T-helper 1 cell treated with Interleukin-12 subunit alpha and Interleukin-12 subunit beta and Interleukin-4 antibody, amounts not matched to agents 30 ng/mL and 1 ng/mL, for 36 hours (primary cell): ENCODE measurements at regions not wholly inside any gene's neighbourhood (a gene's known extent, or its start where the extent isn't known, plus 50 kb on each side); places are given as distances from the start of the nearest gene placed in this dataset.
"Not testable (repeated sequence)": the region's sequence is repeated elsewhere in the genome, so short reads cannot be mapped to it uniquely, and the experiment has no call there.

ENCODE experiments used
- intact Hi-C: fragments of 100-400 bp; cut with micrococcal nuclease; formaldehyde crosslinking; loops from one replicate; pipeline ENCODE4 v1.15.1; 2024

GRCh38 chr6:85285934-85286333 lies 163.9 kb upstream of the NT5E start:
- intact Hi-C loops: no loop called here

GRCh38 chr6:85285114-85285513 lies 164.8 kb upstream of the NT5E start:
- intact Hi-C loops: no loop called here

DNA sequence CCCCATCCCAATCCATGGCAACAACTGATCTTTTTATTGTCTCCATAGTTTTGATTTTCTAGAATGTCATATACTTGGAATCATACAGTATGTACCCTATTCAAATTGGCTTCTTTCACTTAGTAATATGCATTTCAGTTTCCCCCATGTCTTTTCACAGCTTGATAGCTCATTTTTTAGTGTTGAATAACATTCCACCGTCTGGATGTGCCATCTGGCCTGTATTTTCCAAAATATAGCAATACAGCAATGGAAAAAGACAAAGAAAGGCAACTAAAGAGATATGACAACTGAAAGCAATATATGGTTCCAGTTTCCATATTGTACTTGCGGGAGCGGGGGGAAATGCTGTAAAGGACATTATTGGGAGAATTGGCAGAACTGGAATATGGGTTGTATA lies 166.4 kb upstream of the NT5E start:
- intact Hi-C loops: no loop called here

GRCh38 chr6:85278466-85279035 lies 171.3 kb upstream of the NT5E start:
- intact Hi-C loops: no loop called here

- intact Hi-C loops: not testable (repeated sequence)
These were observed 173.9 kb upstream of the NT5E start for GRCh38 chr6:85276026-85276425.

GRCh38 chr6:85275338-85275985 lies 174.4 kb upstream of the NT5E start:
- intact Hi-C loops: no loop called here

DNA sequence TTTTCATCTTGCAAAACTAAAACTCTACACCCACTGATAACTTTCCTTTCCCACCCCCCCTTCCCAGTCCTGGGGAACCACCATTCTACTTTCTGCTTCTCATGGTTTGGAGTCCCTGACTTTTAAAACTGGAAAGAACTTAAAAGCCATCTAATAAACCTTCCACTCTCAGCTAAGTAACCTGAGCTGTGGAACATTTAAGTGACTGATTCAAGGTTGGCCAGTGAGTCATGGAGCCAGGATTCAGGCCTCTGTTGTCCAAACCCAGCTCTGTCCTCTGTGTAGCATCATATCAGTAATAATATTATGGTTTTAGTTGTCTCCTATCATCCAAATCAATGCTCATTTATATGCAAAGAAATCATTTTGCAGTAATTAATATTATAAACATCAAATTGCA lies 176.0 kb upstream of the NT5E start:
- intact Hi-C loops: no loop called here

- intact Hi-C loops: no loop called here
These were observed 176.8 kb upstream of the NT5E start for GRCh38 chr6:85273046-85273445.

DNA sequence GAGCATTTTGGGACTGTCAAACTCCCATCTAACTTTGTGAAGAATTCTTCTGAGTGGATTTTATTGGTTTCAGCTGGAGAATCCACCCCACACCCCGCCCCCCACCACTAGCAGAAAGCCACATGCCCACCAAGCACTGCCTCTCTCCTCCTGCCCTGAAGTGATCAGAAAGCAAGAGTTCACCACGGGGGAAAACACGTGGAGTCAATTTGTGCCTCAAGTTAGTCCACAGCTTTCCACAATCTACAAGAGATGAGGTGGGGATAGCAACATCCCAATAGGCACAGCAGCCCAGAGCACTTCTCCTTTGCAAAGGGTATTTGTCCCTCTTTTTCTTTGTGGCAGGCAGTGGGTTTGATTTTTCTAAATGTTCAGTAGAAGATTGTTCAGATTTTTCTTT lies 177.3 kb upstream of the NT5E start:
- intact Hi-C loops: no loop called here

GRCh38 chr6:85262621-85263020 lies 187.3 kb upstream of the NT5E start:
- intact Hi-C loops: no loop called here

- intact Hi-C loops: no loop called here
These were observed 188.6 kb upstream of the NT5E start for GRCh38 chr6:85261271-85261670.

DNA sequence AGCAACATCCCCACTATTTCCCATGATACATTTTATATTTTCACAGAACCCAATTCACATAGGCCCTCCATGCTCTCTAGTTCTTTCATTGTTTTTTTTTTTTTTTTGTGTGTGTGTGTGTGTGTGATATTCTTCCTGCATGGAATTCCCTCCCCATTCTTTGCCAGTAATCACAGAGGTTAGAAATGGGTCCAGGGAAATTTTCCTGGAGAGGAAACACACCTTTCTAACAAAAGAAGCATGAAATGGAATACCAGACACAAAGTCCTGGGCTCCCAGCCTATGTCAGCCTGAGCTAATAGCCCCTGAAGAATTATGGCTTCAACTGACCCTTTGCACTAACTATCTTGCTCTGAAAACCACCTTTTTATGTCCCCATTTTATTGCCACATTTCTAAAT lies 194.2 kb upstream of the NT5E start:
- intact Hi-C loops: no loop called here

- intact Hi-C loops: no loop called here
These were observed 197.3 kb upstream of the NT5E start for GRCh38 chr6:85252552-85252951.

GRCh38 chr6:85252085-85252484 lies 197.8 kb upstream of the NT5E start:
- intact Hi-C loops: no loop called here

DNA sequence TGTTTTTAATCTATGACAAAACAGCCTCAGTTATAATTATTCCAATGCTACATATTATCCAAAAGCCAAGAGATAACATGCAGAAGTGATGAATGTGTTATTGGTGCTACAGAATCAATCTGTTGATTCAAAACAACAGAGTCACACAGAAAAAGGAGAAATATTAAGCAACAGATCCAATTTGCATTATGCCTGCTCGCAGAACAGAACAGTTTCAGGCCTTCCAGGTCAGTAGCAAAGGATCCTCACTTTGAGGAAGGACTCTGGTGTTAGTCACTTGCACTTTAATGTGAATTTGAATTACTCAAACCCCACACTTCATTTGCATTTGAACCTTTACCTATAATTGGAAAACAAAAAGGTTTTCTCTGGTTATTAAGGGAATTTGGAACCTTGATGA lies 198.6 kb upstream of the NT5E start:
- intact Hi-C loops: no loop called here

DNA sequence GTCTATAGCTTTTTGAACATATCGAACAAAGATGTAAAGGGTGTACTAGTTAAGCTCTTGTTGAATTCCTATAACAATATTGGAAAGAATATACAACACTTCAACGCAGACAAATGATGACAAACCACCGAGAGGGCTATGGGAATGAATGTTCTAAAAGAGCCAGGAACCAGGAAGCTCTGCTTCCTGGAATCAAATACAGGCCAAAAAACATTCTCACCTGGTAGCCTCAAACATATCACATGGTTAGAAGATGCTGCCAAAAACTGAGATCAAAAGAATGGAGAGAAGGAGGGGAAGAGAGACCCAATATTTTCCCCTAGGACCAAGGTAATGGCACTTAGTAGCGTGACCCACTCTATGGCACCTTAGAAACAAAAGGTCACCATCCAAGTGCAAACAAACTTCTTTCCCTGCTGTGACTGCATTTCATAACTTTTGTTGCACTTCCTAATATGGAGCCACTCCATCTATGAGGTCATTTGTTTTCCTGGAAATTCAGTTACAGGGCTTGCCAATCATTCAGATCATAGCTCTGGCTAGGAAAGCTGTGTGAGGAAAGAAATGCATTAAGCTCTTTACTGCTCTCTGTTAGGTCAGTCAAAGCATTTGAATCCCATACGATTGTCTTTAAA lies 199.2 kb upstream of the NT5E start:
- intact Hi-C loops: no loop called here

GRCh38 chr6:85245004-85245403 lies 204.9 kb upstream of the NT5E start:
- intact Hi-C loops: no loop called here

DNA sequence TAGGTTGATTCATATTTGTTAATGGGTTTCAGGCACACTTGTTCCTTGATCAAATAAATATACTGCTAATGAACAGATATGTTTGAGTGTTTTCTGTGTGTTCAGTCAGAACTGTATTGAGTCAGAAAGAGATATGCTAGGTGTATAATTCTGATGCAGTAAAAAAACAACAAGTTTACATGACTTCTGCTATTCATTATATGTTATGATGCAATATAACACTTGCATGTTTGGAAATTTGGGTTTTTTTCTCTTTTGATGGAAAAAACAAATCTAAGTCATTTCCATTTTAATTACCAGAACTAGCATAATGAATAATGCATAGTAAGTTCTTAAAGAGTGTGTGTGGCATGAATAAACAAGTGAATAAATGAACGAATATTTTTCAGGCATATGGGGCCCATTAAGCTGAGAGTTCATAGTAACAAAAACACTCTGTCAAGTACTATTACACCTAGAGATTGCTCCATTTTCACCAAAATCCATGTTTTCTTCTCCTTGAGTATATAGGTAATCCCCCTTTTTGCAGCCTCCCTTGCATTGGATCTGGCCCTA lies 208.3 kb upstream of the NT5E start:
- intact Hi-C loops: no loop called here

DNA sequence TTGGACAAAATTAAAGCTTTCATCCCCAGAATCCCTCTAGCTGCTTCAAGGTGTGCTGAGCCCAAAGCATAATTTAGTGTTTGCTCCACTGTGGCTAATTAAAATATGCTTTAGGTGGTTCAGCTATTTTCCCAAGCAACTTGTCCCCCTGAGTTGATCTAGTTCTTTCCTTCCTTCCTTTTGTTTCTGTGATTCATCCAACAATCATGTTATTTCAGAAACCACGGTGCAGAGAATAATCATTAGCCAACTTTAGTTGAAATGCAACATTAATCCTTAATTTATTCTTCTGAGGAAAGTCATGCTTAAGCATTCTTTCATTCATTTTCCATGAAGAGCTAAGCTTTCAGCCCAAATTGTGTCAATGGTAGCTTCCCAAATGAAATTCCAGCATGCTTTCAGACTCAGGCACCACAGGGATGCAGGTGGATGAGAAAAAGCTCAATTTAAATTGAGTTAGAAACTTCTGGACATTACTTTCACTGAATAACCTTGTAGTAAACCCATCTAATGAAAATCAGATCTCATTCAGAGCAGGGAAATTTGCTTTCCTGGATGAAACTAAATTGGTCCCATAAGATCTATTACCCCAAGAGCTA lies 209.0 kb upstream of the NT5E start:
- intact Hi-C loops: no loop called here

DNA sequence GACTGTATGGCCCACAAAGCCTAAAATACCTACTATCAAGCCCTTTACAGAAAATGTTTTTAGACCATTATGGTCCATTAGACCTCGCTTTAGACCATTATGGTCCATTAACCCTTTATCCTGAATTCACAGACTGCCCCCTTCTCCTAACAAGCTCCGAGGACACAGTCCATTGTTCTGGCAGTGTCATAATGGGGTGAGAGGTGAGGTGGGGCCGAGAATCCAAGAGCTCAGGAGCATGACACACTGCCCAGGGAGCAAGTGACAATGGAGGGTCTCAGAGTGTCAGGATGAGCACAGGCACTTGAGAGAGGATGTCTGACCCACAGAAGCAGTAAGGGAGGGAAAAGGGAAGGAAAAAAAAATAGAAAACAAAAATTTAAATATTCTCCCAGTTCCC lies 212.4 kb upstream of the NT5E start:
- intact Hi-C loops: no loop called here

GRCh38 chr6:85236636-85237035 lies 213.2 kb upstream of the NT5E start:
- intact Hi-C loops: no loop called here

DNA sequence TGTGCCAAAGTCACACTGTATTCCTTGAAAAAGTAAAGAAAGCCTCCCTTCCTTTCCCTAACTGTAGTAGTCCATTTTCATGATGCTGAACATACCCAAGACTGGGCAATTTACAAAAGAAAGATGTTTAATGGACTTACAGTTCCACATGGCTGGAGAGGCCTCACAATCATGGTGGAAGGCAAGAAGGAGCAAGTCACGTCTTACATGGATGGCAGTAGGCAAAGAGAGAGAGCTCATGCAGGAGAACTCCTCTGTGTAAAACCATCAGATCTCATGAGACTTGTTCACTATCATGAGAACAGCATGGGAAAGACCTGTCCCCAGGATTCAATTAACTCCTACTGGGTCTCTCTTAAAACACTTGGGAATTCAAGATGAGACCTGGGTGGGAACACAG lies 222.5 kb upstream of the NT5E start:
- intact Hi-C loops: not testable (repeated sequence)
